GM12878 (cell line): ENCODE measurements at regions not wholly inside any gene's neighbourhood (a gene's known extent, or its start where the extent isn't known, plus 50 kb on each side); places are given as distances from the start of the nearest gene placed in this dataset.

Experiments
- ATAC-seq: fragments of 200-7000 bp; cut with Tn5 transposase; 3 replicates; pipeline ENCODE4 v1.9.1; 2020; ENCODE audit warnings: mild to moderate bottlenecking, moderate library complexity
- BruUV-seq: library from RNA; stranded (reverse); fragments of 400-500 nt; replicated peaks from 2 replicates; lab custom pipeline; 2021; lab: Mats Ljungman, UMichigan
- CTCF ChIA-PET: fragments of 300-600 bp; sonication (Branson Sonifier 250); formaldehyde crosslinking; extraction: SDS; loops from one replicate; lab custom pipeline; 2021; ENCODE audit warnings: inconsistent platforms; lab: Yijun Ruan, JAX
- POLR2A ChIA-PET: fragments of 350-600 bp; formaldehyde crosslinking; extraction: SDS; loops from one replicate; lab custom pipeline; 2021; ENCODE audit warnings: inconsistent platforms; lab: Charles Lee
- RAD21 ChIA-PET: fragments of 300-600 bp; sonication (Branson Sonifier 250); formaldehyde crosslinking; loops from one replicate; lab custom pipeline; 2023; ENCODE audit warnings: antibody characterized with exemption; ENCODE audit not compliant: unreplicated experiment; lab: Charles Lee
- SMC1A ChIA-PET: fragments of 300-600 bp; sonication (Branson Sonifier 250); formaldehyde crosslinking; loops from one replicate; lab custom pipeline; 2023; ENCODE audit not compliant: unreplicated experiment, uncharacterized antibody; lab: Charles Lee
- DNase-seq: peaks from one replicate; pipeline ENCODE4 v3.0.0-alpha.2; 2011; ENCODE audit warnings: low read depth, low spot score
- FAIRE-seq: peaks from 3 replicates; lab custom pipeline; 2011; peaks lifted over from hg19 to GRCh38; lab: Jason Lieb, UNC
- H2AFZ ChIP-seq: 2 replicates; pipeline ENCODE4 v1.6.0; 2011; ENCODE audit warnings: low read depth, low read length, control low read depth; ENCODE audit not compliant: control insufficient read depth
- H3K27ac ChIP-seq: 2 replicates; pipeline ENCODE4 v1.5.1; 2011; ENCODE audit warnings: control low read depth; ENCODE audit not compliant: control insufficient read depth, insufficient read depth
- H3K27me3 ChIP-seq, 2 experiments: replicated peaks in 1 of 2; 2 replicates each; pipeline versions ENCODE4 v1.6.0 to v1.6.1; 2011; ENCODE audit warnings: low read length in 1 of 2; ENCODE audit not compliant: control insufficient read depth in 2 of 2, insufficient read depth in 2 of 2
- H3K36me3 ChIP-seq, 2 experiments: 2 replicates each; pipeline ENCODE4 v1.5.1; 2011; ENCODE audit warnings: low read length in 1 of 2; ENCODE audit not compliant: control insufficient read depth in 2 of 2, insufficient read depth in 2 of 2
- H3K4me1 ChIP-seq: 2 replicates; pipeline ENCODE4 v1.6.1; 2011; ENCODE audit warnings: mild to moderate bottlenecking, low read length, moderate library complexity, mixed read lengths; ENCODE audit not compliant: control insufficient read depth, insufficient read depth
- H3K4me2 ChIP-seq: 2 replicates; pipeline ENCODE4 v1.6.0; 2011; ENCODE audit warnings: control low read depth; ENCODE audit not compliant: control insufficient read depth, insufficient read depth
- H3K4me3 ChIP-seq: fragments of 200-600 bp; sonication (generic); 2 replicates; pipeline ENCODE4 v1.5.1; 2016
- H3K79me2 ChIP-seq: 2 replicates; pipeline ENCODE4 v1.6.0; 2011; ENCODE audit warnings: low read length; ENCODE audit not compliant: control insufficient read depth, insufficient read depth
- H3K9ac ChIP-seq: 2 replicates; pipeline ENCODE4 v1.8.0; 2011; ENCODE audit warnings: low read length, control low read depth, mixed read lengths; ENCODE audit not compliant: control insufficient read depth, insufficient read depth
- H3K9me3 ChIP-seq: replicated peaks from 3 replicates; pipeline ENCODE4 v1.5.1; 2011; ENCODE audit warnings: mild to moderate bottlenecking, low read length; ENCODE audit not compliant: control insufficient read depth, insufficient read depth
- H4K20me1 ChIP-seq: 2 replicates; pipeline ENCODE4 v1.6.0; 2011; ENCODE audit not compliant: control insufficient read depth, insufficient read depth
- PAX5 ChIP-seq: IDR thresholded peaks from 2 replicates; pipeline ENCODE4 v1.6.1; 2011; ENCODE audit warnings: low read depth, low read length, borderline replicate concordance
- PAX8 ChIP-seq: fragments of 450-650 bp; IDR thresholded peaks from 2 replicates; pipeline ENCODE4 v1.6.1; 2017; ENCODE audit warnings: mild to moderate bottlenecking, moderate library complexity
- SKIL ChIP-seq: fragments of 450-650 bp; IDR thresholded peaks from 2 replicates; pipeline ENCODE4 v1.6.1; 2017; ENCODE audit warnings: mild to moderate bottlenecking, low read depth, inconsistent platforms; ENCODE audit not compliant: poor library complexity, severe bottlenecking
- SUZ12 ChIP-seq: fragments of 200-600 bp; sonication (generic); IDR thresholded peaks from one replicate; pipeline ENCODE4 v1.6.1; 2018; ENCODE audit warnings: antibody characterized with exemption, mild to moderate bottlenecking; ENCODE audit not compliant: unreplicated experiment
- YBX1 ChIP-seq: fragments of 450-650 bp; IDR thresholded peaks from 2 replicates; pipeline ENCODE4 v1.6.1; 2016; ENCODE audit warnings: antibody characterized with exemption
- WGBS: methylation state at CpG from one replicate; pipeline ENCODE4 v1.1.6; 2016; ENCODE audit warnings: low lambda C conversion rate; ENCODE audit not compliant: insufficient replicate concordance, insufficient coverage; ENCODE audit errors: missing lambda C conversion rate; 5-methylcytosine and 5-hydroxymethylcytosine counted together
- in situ Hi-C: fragments of 300-500 bp; cut with MboI; formaldehyde crosslinking; loops from 9 replicates; pipeline ENCODE4 v1.14.3; 2018; ENCODE audit warnings: mixed read lengths
- intact Hi-C: fragments of 100-400 bp; cut with micrococcal nuclease; formaldehyde crosslinking; loops from one replicate; pipeline ENCODE4 v1.14.2; 2022; ENCODE audit not compliant: unreplicated experiment

GRCh38 chr12:97293541-97293940, 169.1 kb upstream of the RMST start:
- POLR2A ChIA-PET = no interaction called here
- no peak overlapping the region for H3K9ac ChIP-seq
- no peaks in the 10 kb centered on the region for H4K20me1 ChIP-seq
- H3K79me2 ChIP-seq = no peaks in the 10 kb centered on the region
- WGBS = 11% methylated on average over 1 of the region's 1 CpG
- no peaks in the 10 kb centered on the region for H3K36me3 ChIP-seq
- TF ChIP-seq PAX8 (no peak), YBX1 (no peak), SKIL (no peak)
- SMC1A ChIA-PET = interaction anchor here (1.4 kb wide), 1 partner anchor 14 kb away, joined by 3 read pairs; no protein-coding TSS in a partner anchor
- H3K4me2 ChIP-seq = no peak overlapping the region
- no peak overlapping the region for H2AFZ ChIP-seq
- H3K4me3 ChIP-seq = no peak overlapping the region
- H3K27ac ChIP-seq = no peak overlapping the region
- RAD21 ChIA-PET = interaction anchor here (1.4 kb wide), 1 partner anchor 12 kb away, joined by 5 read pairs; no protein-coding TSS in a partner anchor
- ATAC-seq (no peak), DNase-seq (no peak), FAIRE-seq (no peak)
- BruUV-seq = no TSS peak
- CTCF ChIA-PET = interaction anchor here (1.4 kb wide), 1 partner anchor 11 kb away, joined by 4 read pairs; no protein-coding TSS in a partner anchor
- no peaks in the 10 kb centered on the region; the same call in 2 of the 3 replicates for H3K9me3 ChIP-seq
- in situ Hi-C loops = no loop called here
- no peaks in the 10 kb centered on the region for H3K4me1 ChIP-seq
- H3K27me3 ChIP-seq = no peaks in the 10 kb centered on the region
- intact Hi-C loops = no loop called here

- H3K36me3 ChIP-seq = no peaks in the 10 kb centered on the region
- H3K27ac ChIP-seq = no peak overlapping the region
- no peaks in the 10 kb centered on the region for H4K20me1 ChIP-seq
- no peak for DNase-seq
- no peak overlapping the region for H2AFZ ChIP-seq
- 42% methylated on average over 5 of the region's 5 CpGs for WGBS
- no peaks in the 10 kb centered on the region; a peak in 1 of 4 replicates for H3K27me3 ChIP-seq
- SMC1A ChIA-PET = no interaction called here
- POLR2A ChIA-PET = no interaction called here
- intact Hi-C loops = no loop called here
- no peak for FAIRE-seq
- TF ChIP-seq SUZ12 (no peak), PAX5 (no peak)
- BruUV-seq = no TSS peak
- H3K9ac ChIP-seq = no peak overlapping the region
- no peak overlapping the region for H3K4me3 ChIP-seq
- no peaks in the 10 kb centered on the region for H3K4me1 ChIP-seq
- CTCF ChIA-PET = no interaction called here
- RAD21 ChIA-PET = no interaction called here
- in situ Hi-C loops = loop anchor here (10.0 to 25.0 kb wide), 3 partner anchors 315 to 1087 kb away; no protein-coding TSS in a partner anchor
- H3K79me2 ChIP-seq = no peaks in the 10 kb centered on the region
- H3K9me3 ChIP-seq = no peaks in the 10 kb centered on the region; the same call in 2 of the 3 replicates
- ATAC-seq = no peak
- no peak overlapping the region for H3K4me2 ChIP-seq
Observed at GRCh38 chr12:97299847-97300246, 162.8 kb upstream of the RMST start.
